Endothelial cell of umbilical vein (primary cell): ENCODE measurements at regions not wholly inside any gene's neighbourhood (a gene's known extent, or its start where the extent isn't known, plus 50 kb on each side); places are given as distances from the start of the nearest gene placed in this dataset.

Source experiments
- BruUV-seq: library from RNA; stranded (reverse); fragments of 400-500 nt; replicated peaks from 2 replicates; lab custom pipeline; 2021; lab: Mats Ljungman, UMichigan
- CTCF ChIA-PET: fragments of 300-600, 350-600 bp; sonication (Branson Sonifier 250); formaldehyde crosslinking; loops from one replicate; lab custom pipeline; 2021; ENCODE audit warnings: antibody characterized with exemption, inconsistent platforms; lab: Charles Lee
- POLR2A ChIA-PET: fragments of 300-600, 350-600 bp; sonication (Branson Sonifier 250); formaldehyde crosslinking; loops from one replicate; lab custom pipeline; 2021; ENCODE audit warnings: antibody characterized with exemption, inconsistent platforms; lab: Charles Lee
- DNase-seq: peaks from one replicate; pipeline ENCODE4 v3.0.0-alpha.2; 2011; ENCODE audit warnings: low read depth, low spot score
- FAIRE-seq: peaks from 2 replicates; lab custom pipeline; 2011; peaks lifted over from hg19 to GRCh38; lab: Jason Lieb, UNC
- H2AFZ ChIP-seq: 2 replicates; pipeline ENCODE4 v1.6.0; 2012; ENCODE audit warnings: low read depth, low read length, control low read depth, inconsistent platforms
- H3K27ac ChIP-seq: 2 replicates; pipeline ENCODE4 v1.5.1; 2011; ENCODE audit warnings: low read depth, mild to moderate bottlenecking, control low read depth, low read length, moderate library complexity; ENCODE audit not compliant: insufficient read depth
- H3K27me3 ChIP-seq, 2 experiments: 2 replicates each; pipeline versions ENCODE4 v1.6.0 to v1.6.1; 2011; ENCODE audit warnings: low read length in 2 of 2, mixed read lengths in 1 of 2; ENCODE audit not compliant: control insufficient read depth in 2 of 2, insufficient read depth in 2 of 2
- H3K36me3 ChIP-seq, 2 experiments: 2 replicates in 1 of 2; 3 replicates in 1 of 2; pipeline ENCODE4 v1.5.1; 2011; ENCODE audit warnings: low read length in 2 of 2, mild to moderate bottlenecking in 1 of 2, moderate library complexity in 1 of 2; ENCODE audit not compliant: control insufficient read depth in 2 of 2, insufficient read depth in 2 of 2; ENCODE audit errors: extremely low read depth in 1 of 2
- H3K4me1 ChIP-seq: 3 replicates; pipeline ENCODE4 v1.5.1; 2011; ENCODE audit warnings: mild to moderate bottlenecking, low read length; ENCODE audit not compliant: control insufficient read depth, insufficient read depth; ENCODE audit errors: extremely low read depth
- H3K4me2 ChIP-seq: 2 replicates; pipeline ENCODE4 v1.6.1; 2011; ENCODE audit warnings: low read length, control low read depth, mixed read lengths; ENCODE audit not compliant: insufficient read depth
- H3K4me3 ChIP-seq, 3 experiments: fragments of 200-600 bp in 1 of 3; sonication (generic), shearing (Covaris generic) in 1 of 3; replicated peaks in 1 of 3; 2 replicates each; pipeline ENCODE4 v1.5.1; 2011 to 2016; ENCODE audit warnings: control low read depth in 3 of 3, low read length in 3 of 3, mild to moderate bottlenecking in 2 of 3, inconsistent platforms in 1 of 3, low read depth in 1 of 3, moderate library complexity in 1 of 3; ENCODE audit not compliant: insufficient read depth in 1 of 3
- H3K79me2 ChIP-seq: 2 replicates; pipeline ENCODE4 v1.6.0; 2012; ENCODE audit warnings: low read length, inconsistent platforms; ENCODE audit not compliant: control insufficient read depth, insufficient read depth
- H3K9ac ChIP-seq: replicated peaks from 2 replicates; pipeline ENCODE3; 2011; ENCODE audit warnings: low read length, control low read depth; ENCODE audit not compliant: insufficient read depth; ENCODE audit errors: extremely low read depth
- H3K9me1 ChIP-seq: replicated peaks from 3 replicates; pipeline ENCODE4 v1.6.0; 2011; ENCODE audit warnings: mild to moderate bottlenecking, low read length; ENCODE audit not compliant: control insufficient read depth, insufficient read depth; ENCODE audit errors: extremely low read depth
- H3K9me3 ChIP-seq: replicated peaks from 2 replicates; pipeline ENCODE4 v1.5.1; 2012; ENCODE audit warnings: low read length, inconsistent platforms; ENCODE audit not compliant: control insufficient read depth, insufficient read depth
- H4K20me1 ChIP-seq: replicated peaks from 2 replicates; pipeline ENCODE3; 2011; ENCODE audit warnings: mild to moderate bottlenecking, low read length; ENCODE audit not compliant: control insufficient read depth, insufficient read depth; ENCODE audit errors: extremely low read depth
- CTCF ChIP-seq, 2 donors: IDR thresholded peaks; 1 replicate in 1 of 2; 2 replicates in 1 of 2; pipeline ENCODE4 v1.5.1; 2011; ENCODE audit warnings: low read length in 2 of 2, mild to moderate bottlenecking in 2 of 2, moderate library complexity in 2 of 2, control low read depth in 1 of 2, inconsistent platforms in 1 of 2, low read depth in 1 of 2; ENCODE audit not compliant: insufficient read depth in 1 of 2; ENCODE audit errors: extremely low read depth in 1 of 2
- EZH2 ChIP-seq: IDR thresholded peaks from 2 replicates; pipeline ENCODE4 v1.6.1; 2012; ENCODE audit warnings: borderline replicate concordance, low read depth, mild to moderate bottlenecking, moderate library complexity, low read length, inconsistent platforms; ENCODE audit not compliant: severe bottlenecking
- FOS ChIP-seq: IDR thresholded peaks from 2 replicates; pipeline ENCODE4 v1.6.1; 2011; ENCODE audit warnings: mild to moderate bottlenecking, low read length, moderate library complexity, borderline replicate concordance; ENCODE audit not compliant: insufficient read depth
- GATA2 ChIP-seq: IDR thresholded peaks from 2 replicates; pipeline ENCODE4 v1.7.0; 2011; ENCODE audit warnings: low read depth, mild to moderate bottlenecking, moderate library complexity, mixed read lengths, low read length; ENCODE audit not compliant: insufficient read length, insufficient read depth
- JUN ChIP-seq: IDR thresholded peaks from 2 replicates; pipeline ENCODE4 v1.6.1; 2011; ENCODE audit warnings: borderline replicate concordance, low read depth; ENCODE audit not compliant: insufficient read length, insufficient read depth
- MYC ChIP-seq: IDR thresholded peaks from one replicate; pipeline ENCODE4 v1.6.1; 2011; ENCODE audit warnings: mild to moderate bottlenecking, low read depth, low read length
- POLR2A ChIP-seq: IDR thresholded peaks from 2 replicates; pipeline ENCODE4 v1.6.1; 2012; ENCODE audit warnings: low read depth, mild to moderate bottlenecking, control low read depth, low read length
- POLR2AphosphoS5 ChIP-seq: IDR thresholded peaks from 2 replicates; pipeline ENCODE4 v1.6.1; 2012; ENCODE audit warnings: low read depth, mild to moderate bottlenecking, control low read depth, low read length, moderate library complexity; ENCODE audit not compliant: insufficient read depth
- dilution Hi-C: fragments of 300-500 bp; cut with MboI; formaldehyde crosslinking; loops from one replicate; pipeline ENCODE4 v1.15.0; 2019; ENCODE audit warnings: low sequenced_read_pairs; ENCODE audit not compliant: extremely low pct_ligation_motif_present
- intact Hi-C: fragments of 100-400 bp; cut with micrococcal nuclease; formaldehyde crosslinking; loops from one replicate; pipeline ENCODE4 v1.10.0; 2022
- TF ChIP-seq, protein P1 (sequence below): IDR thresholded peaks from 2 replicates; pipeline ENCODE4 v1.6.1; 2011; ENCODE audit not compliant: insufficient read depth, insufficient read length

DNA sequence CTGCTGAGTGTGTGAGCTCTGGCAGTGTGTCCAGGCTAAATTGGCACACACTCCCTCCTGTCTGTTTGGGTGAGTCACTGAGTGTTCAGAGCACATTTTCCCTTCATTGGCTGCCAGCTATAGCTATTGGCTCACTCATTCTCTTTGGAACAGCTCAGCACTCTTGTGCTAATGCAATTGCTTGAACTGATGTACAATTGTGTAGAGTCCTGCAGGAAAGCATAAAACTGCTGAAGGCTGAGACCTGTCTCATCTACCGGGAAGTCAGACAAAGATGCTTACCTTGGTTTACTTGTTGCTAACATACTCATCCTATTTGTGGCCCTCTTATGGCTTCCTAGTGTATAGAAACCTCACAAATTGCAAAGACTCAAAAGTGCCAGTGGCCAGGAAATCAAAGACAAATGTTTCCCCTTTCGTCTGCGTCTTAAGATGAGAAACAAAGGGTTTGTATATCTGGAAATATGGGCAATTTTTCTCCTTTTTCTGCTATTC is 351.0 kb downstream of the BCKDHB start:
- intact Hi-C loops = loop anchor here (1.0 to 10.0 kb wide), 5 partner anchors 497 to 1407 kb away; partner anchors contain the start of genes ELOVL4 and TENT5A
- FAIRE-seq (peak; percentile 94), DNase-seq (peak; percentile 94)
- POLR2A ChIA-PET = no interaction called here
- no peaks in the 10 kb centered on the region for H4K20me1 ChIP-seq
- H3K27ac ChIP-seq = no peak overlapping the region
- TF ChIP-seq POLR2A = no peak
- TF ChIP-seq JUN = peak; percentile 75
- no peak for TF ChIP-seq EZH2
- peak; percentile 95 for TF ChIP-seq FOS
- TF ChIP-seq MYC = peak; percentile 11
- no peak for TF ChIP-seq POLR2AphosphoS5
- peak; percentile 37 for TF ChIP-seq GATA2
- peak in 1 of 2 donors; percentile 31 for TF ChIP-seq CTCF (IDR thresholded peaks at IDR 0.05; ENCODE audit: extremely low read depth in 1 of 2, insufficient read depth in 1 of 2, low read depth in 1 of 2, low read length in 2 of 2)
- TF ChIP-seq, protein P1, sequence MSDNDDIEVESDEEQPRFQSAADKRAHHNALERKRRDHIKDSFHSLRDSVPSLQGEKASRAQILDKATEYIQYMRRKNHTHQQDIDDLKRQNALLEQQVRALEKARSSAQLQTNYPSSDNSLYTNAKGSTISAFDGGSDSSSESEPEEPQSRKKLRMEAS = no peak
- peak overlapping the region; percentile 15 for H3K4me2 ChIP-seq
- H2AFZ ChIP-seq = peak overlapping the region; percentile 11
- H3K9me1 ChIP-seq = no peaks in the 10 kb centered on the region
- no TSS peak for BruUV-seq
- dilution Hi-C loops = no loop called here
- no peak overlapping the region for H3K4me3 ChIP-seq
- H3K9ac ChIP-seq = no peak overlapping the region
- H3K79me2 ChIP-seq = no peaks in the 10 kb centered on the region
- peaks cover 58% of the 10 kb centered on the region for H3K4me1 ChIP-seq
- no peaks in the 10 kb centered on the region for H3K9me3 ChIP-seq
- CTCF ChIA-PET = interaction anchor here (0.6 to 4.8 kb wide), 12 partner anchors 10 to 351 kb away, joined by 3 to 30 read pairs (median 5); partner anchors contain the start of gene BCKDHB
- H3K27me3 ChIP-seq = no peaks in the 10 kb centered on the region
- H3K36me3 ChIP-seq = no peaks in the 10 kb centered on the region
